GM19328 (cell line): ENCODE measurements at regions not wholly inside any gene's neighbourhood (a gene's known extent, or its start where the extent isn't known, plus 50 kb on each side); places are given as distances from the start of the nearest gene placed in this dataset.

ENCODE experiments used
- ATAC-seq: cut with Tn5 transposase; IDR thresholded peaks from one replicate; pipeline ENCODE4 v1.9.1; 2021; ENCODE audit warnings: mild to moderate bottlenecking, moderate library complexity; ENCODE audit not compliant: unreplicated experiment

- ATAC-seq = no peak
Observed at GRCh38 chr5:6201631-6202030, 176.7 kb downstream of the MED10 start.

- ATAC-seq = no peak
Observed at GRCh38 chr5:6198531-6198930, 179.8 kb downstream of the MED10 start.

GRCh38 chr5:6197427-6197826 is 180.9 kb downstream of the MED10 start:
- ATAC-seq = no peak

DNA sequence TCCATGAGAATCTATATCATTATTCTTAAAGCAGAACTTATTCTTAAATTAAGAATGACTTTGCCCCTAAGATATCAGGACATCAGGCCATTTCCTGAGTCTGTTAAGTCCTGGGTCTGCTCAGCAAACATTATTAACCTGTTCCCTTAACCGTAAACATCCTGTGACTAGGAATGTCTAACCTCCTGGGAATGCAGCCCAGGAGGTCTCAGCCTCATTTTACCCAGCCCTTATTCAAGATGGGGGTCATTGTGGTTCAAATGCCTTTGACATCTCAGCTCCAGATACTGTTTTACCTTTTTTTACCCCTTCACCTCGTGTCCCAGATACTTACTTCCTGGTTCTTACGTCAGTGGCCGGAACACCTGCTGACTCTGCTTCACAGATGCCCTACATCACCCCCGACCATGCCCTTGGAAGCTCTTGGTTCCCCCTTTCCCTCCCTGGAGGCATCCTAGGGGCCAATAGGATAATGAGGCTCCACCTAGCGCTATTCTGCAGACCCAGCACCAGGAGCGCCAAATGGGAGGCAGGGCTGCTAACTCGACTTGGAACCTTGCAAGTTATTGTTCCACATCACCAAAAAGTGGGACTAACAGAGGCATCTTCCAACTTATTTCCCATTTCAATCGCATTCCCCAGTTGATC is 182.5 kb downstream of the MED10 start:
- ATAC-seq = no peak

DNA sequence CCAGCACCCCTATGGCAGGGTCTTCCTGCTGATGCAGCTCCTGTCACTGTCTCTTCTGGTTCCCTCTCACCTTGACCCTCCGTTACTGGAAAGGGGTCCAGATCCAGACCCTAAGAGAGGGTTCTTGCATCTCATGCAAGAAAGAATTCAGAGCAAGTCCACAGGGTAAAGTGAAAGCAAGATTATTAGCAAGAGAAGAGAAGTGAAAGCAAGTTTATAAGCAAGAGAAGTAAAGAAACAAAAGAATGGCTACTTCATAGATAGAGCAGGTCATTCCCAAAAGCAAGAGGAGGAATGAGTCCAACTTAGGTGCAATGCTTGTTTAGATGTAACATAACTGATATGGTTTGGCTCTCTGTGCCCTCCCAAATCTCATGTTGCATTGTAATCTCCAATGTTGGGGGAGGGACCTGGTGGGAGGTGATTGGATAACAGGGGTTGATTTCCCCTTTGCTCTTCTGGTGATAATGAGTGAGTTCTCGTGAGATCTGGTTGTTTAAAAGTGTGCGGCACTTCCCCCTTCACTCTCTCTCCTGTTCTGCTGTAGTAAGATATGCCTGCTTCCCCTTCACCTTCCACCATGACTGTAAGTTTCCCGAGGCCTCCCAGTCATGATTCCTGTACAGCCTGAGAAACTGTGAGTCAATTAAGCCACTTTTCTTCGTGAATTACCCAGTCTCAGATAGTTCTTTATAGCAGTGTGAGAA is 183.3 kb downstream of the MED10 start:
- no peak for ATAC-seq

- ATAC-seq = no peak
Observed at GRCh38 chr5:6194261-6194875, 184.0 kb downstream of the MED10 start.

DNA sequence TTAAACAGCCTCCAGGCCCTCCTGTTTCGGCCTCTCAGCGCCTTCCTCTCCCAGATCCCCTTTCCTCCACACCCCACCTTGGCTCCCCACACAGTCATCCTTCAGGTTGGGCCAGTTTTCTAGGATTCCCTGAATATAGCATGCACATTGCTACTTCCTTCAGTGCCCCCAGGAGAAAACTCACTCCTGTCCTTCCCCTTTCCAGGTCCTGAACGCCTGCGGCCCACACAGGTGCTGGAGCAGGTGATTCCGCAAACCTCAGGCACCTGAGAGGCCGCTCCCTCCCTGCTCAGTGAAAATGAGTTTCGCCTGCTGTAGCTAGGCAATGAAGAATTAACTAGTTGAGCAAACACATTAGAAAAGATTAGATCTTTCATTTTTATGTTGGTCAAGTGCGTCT is 185.0 kb downstream of the MED10 start:
- no peak for ATAC-seq

GRCh38 chr5:6190838-6191237 is 187.5 kb downstream of the MED10 start:
- ATAC-seq = no peak

DNA sequence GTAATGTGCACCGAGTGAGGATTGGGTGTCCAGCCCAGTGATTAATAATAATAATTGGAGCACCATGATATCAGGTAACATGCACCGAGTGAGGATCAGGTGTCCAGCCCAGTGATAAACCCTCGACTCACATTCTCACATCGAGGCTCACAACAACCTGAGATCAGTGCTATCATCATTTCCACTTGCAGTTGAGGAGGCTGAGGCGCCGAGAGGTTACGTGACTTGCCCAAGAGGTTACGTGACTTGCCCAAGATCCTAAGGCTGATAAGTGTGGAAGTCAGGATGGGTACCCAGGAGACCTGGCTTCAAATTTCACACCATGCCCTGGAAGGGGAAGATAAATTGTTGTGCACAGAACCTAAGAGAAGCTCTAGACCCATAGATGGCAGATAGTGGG is 189.4 kb downstream of the MED10 start:
- ATAC-seq = no peak

- ATAC-seq = peak; percentile 95
Observed at GRCh38 chr5:6188344-6188743, 190.0 kb downstream of the MED10 start.

GRCh38 chr5:6187501-6187900 is 190.8 kb downstream of the MED10 start:
- ATAC-seq = no peak

DNA sequence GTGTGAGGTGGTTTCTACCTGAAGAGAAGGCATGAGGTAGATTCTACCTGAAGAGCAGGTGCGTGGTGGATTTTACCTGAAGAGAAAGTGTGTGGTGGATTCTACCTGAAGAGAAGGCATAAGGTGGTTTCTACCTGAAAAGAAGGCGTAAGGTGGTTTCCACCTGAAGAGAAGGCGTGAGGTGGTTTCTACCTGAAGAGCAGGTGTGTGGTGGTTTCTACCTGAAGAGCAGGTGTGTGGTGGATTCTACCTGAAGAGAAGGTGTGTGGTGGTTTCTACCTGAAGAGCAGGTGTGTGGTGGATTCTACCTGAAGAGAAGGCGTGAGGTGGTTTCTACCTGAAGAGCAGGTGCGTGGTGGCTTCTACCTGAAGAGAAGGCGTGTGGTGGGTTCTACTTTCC is 192.8 kb downstream of the MED10 start:
- no peak for ATAC-seq

GRCh38 chr5:6184481-6184880 is 193.9 kb downstream of the MED10 start:
- no peak for ATAC-seq

DNA sequence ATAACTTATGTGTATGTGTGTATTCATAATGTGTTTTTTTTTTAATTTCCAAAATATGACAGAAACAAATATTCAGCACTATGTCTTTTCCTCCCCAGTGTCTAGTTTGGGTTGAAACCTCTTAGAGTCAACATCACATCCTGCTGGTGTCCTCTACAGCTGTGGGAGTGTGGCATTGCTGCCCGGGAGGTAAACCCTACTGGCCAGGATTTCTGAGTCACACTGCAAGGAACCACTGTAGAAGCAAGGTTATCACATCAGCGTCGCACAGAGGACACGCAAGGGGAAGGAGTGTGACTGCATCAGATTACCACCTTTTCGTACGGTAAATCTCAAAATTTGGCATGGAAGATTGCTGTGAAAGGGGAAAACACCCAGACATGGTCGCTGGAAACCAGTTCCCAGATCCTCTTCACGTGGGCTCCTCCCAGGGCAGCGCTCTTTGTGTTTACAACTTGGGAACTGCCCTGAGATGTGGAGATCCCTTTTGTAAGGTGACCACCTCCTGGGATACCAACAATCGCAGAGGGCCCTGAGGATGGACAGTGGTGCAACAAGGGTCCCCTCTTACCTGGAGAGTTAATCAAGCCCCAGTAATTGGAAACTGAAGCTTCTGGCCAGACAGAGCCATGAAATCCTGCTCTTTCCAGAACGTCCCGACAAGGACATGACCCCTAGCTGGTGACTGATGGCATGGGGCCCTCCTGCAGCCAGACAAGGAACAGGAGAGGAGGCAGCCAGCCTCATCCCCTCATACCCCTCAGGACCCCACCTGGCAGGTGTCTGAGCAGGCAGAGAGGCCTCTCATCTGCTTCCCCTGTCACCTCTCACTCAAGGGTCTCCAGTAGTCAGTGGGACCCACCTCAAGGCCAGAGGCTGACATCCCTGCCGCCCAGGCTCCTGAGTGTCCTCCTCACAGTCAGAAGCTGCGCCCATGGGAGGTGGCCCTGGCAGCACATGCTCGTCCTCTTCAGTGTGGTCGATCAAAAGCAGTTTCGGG is 194.7 kb downstream of the MED10 start:
- no peak for ATAC-seq

GRCh38 chr5:6182271-6182815 is 196.0 kb downstream of the MED10 start:
- no peak for ATAC-seq

DNA sequence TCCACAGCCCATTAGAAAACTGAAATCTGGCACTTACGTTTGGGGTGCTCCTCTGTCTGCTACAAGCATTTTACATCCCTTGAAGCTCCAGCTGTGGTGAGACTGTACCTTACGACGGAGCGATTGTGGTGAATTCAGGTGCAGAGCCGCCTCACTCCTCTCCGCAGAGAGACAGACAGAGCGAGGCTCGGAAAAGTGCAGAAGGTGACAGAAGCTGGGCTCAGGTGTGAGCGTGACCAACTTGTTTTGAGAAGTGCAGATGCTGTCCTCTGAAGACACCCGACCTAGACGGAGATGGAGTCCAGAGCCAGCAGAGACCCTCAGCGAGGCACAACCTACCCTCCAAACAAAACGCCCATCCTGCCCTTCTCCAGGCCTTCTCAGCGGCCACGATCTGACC is 196.5 kb downstream of the MED10 start:
- ATAC-seq = no peak

GRCh38 chr5:6181147-6181729 is 197.1 kb downstream of the MED10 start:
- ATAC-seq = no peak

GRCh38 chr5:6180231-6180872 is 198.0 kb downstream of the MED10 start:
- ATAC-seq = no peak

DNA sequence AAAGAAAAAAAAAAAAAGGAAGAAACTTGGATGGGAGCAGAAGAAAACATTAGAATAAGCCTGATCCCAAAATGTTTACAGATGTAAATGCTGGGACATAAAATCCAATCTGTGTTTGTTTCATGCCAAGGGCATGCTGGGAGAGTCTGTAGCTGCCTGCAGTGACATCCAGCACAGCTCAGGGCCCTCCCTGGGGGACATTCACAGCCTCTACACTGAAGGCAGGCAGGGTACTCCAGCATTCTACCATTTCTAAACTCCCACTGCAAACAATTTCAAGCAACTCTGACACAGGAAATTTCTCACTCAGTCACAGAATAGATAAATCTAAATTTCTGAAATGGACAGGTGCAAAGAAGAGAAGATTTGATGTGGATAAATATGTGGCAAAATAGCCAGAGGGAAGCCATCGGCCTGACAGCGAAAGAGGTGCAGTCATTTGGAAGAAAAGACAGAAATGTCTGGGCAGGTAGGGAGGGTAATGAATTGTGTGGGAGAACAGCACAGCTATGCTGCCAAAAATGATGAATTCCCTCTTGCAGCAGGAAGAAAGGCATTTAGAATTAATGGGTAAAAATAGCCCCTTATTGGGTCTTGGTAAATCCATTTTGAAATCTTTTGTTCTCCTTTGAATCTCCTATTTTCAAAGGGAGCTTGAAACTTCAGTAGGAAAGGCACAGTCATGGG is 199.4 kb downstream of the MED10 start:
- ATAC-seq = no peak
